ENCODE measurements at regions not wholly inside any gene's neighbourhood (a gene's known extent, or its start where the extent isn't known, plus 50 kb on each side); places are given as distances from the start of the nearest gene placed in this dataset.

DNA sequence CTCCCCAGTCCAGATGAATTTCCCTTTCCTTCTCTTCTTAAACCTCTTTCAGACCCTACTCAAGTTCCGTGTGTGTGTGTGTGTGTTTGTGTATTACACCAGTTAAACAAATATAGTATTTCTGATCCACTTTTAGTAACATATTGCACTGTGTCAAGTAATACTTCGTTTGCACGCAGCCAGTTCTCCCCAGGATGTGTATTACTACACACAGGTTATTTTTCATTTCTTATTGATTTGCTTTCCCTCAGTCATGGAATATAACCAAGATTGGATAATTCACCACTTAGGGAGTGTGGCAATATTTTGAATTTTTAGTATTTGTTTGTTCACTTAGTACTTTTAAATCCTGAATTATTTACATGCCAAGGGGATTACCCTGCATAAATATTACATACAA, 667.0 kb downstream of the NR2F2 start:
- TF ChIP-seq, protein P1, sequence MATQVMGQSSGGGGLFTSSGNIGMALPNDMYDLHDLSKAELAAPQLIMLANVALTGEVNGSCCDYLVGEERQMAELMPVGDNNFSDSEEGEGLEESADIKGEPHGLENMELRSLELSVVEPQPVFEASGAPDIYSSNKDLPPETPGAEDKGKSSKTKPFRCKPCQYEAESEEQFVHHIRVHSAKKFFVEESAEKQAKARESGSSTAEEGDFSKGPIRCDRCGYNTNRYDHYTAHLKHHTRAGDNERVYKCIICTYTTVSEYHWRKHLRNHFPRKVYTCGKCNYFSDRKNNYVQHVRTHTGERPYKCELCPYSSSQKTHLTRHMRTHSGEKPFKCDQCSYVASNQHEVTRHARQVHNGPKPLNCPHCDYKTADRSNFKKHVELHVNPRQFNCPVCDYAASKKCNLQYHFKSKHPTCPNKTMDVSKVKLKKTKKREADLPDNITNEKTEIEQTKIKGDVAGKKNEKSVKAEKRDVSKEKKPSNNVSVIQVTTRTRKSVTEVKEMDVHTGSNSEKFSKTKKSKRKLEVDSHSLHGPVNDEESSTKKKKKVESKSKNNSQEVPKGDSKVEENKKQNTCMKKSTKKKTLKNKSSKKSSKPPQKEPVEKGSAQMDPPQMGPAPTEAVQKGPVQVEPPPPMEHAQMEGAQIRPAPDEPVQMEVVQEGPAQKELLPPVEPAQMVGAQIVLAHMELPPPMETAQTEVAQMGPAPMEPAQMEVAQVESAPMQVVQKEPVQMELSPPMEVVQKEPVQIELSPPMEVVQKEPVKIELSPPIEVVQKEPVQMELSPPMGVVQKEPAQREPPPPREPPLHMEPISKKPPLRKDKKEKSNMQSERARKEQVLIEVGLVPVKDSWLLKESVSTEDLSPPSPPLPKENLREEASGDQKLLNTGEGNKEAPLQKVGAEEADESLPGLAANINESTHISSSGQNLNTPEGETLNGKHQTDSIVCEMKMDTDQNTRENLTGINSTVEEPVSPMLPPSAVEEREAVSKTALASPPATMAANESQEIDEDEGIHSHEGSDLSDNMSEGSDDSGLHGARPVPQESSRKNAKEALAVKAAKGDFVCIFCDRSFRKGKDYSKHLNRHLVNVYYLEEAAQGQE (IDR thresholded peaks at IDR 0.05; ENCODE audit: insufficient read depth in 1 of 2, low read depth in 2 of 2, low read length in 2 of 2), result no peak
- TF ChIP-seq TAF1 (IDR thresholded peaks at IDR 0.05; ENCODE audit: borderline replicate concordance, insufficient read depth, low read length) (no peak), POLR2AphosphoS5 (IDR thresholded peaks at IDR 0.05; ENCODE audit: low read depth, low read length) (no peak), SIN3A (IDR thresholded peaks at IDR 0.05; ENCODE audit: borderline replicate concordance, insufficient read depth, low read length) (no peak), FOXP2 (optimal IDR thresholded peaks at IDR 0.05; ENCODE audit: borderline replicate concordance, extremely low read depth, extremely low read length, insufficient read depth) (no peak)

GRCh38 chr15:97009031-97009431, 678.5 kb downstream of the NR2F2 start:
- TF ChIP-seq TAF1 (IDR thresholded peaks at IDR 0.05; ENCODE audit: borderline replicate concordance, insufficient read depth, low read length) (no peak), FOXP2 (optimal IDR thresholded peaks at IDR 0.05; ENCODE audit: borderline replicate concordance, extremely low read depth, extremely low read length, insufficient read depth) (no peak), SIN3A (IDR thresholded peaks at IDR 0.05; ENCODE audit: borderline replicate concordance, insufficient read depth, low read length) (no peak), POLR2AphosphoS5 (IDR thresholded peaks at IDR 0.05; ENCODE audit: low read depth, low read length) (no peak)
- TF ChIP-seq, protein P1 (IDR thresholded peaks at IDR 0.05; ENCODE audit: insufficient read depth in 1 of 2, low read depth in 2 of 2, low read length in 2 of 2), result no peak

DNA sequence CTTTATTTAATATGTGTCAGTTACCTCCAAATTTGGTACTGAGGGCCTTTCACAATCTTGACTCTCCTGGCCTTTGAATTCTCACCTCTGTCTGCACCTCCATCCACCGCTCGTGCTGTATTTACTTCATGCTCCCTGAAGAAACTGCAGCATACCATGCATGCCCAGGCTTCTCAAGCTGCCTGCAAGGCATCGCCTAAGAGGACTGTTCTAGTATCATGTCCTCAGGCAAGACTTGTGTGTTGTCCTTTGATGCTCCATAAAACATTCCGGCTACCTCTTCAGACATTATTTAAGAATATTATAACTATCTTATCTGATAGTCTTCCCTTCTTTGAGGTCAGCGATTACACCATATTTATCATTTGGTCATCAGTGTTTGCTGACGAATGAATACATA, 682.5 kb downstream of the NR2F2 start:
- TF ChIP-seq SIN3A (IDR thresholded peaks at IDR 0.05; ENCODE audit: borderline replicate concordance, insufficient read depth, low read length), result no peak
- no peak for TF ChIP-seq TAF1 (IDR thresholded peaks at IDR 0.05; ENCODE audit: borderline replicate concordance, insufficient read depth, low read length)
- no peak for TF ChIP-seq POLR2AphosphoS5 (IDR thresholded peaks at IDR 0.05; ENCODE audit: low read depth, low read length)
- TF ChIP-seq, protein P1 (IDR thresholded peaks at IDR 0.05; ENCODE audit: insufficient read depth in 1 of 2, low read depth in 2 of 2, low read length in 2 of 2), result no peak
- no peak for TF ChIP-seq FOXP2 (optimal IDR thresholded peaks at IDR 0.05; ENCODE audit: borderline replicate concordance, extremely low read depth, extremely low read length, insufficient read depth)

DNA sequence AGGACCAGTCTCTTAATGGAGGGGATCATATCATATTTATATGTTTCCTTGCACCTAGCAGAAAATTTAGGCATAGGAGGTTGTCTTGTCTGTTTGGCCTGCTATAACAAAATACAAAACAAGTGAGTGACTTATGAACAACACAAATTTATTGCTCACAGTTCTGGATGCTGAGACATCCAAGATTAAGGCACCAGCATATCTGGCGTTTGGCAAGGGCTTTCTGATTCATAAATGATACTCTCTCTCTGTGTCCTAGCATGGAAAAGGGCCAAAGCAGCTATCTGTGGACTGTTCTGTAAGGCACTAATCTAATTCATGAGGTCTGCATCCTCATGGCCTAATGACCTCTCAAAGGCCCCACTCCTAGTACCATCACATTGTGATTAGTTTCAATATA, 683.0 kb downstream of the NR2F2 start:
- TF ChIP-seq, protein P1 (IDR thresholded peaks at IDR 0.05; ENCODE audit: insufficient read depth in 1 of 2, low read depth in 2 of 2, low read length in 2 of 2), result no peak
- TF ChIP-seq FOXP2 (optimal IDR thresholded peaks at IDR 0.05; ENCODE audit: borderline replicate concordance, extremely low read depth, extremely low read length, insufficient read depth), result no peak
- no peak for TF ChIP-seq POLR2AphosphoS5 (IDR thresholded peaks at IDR 0.05; ENCODE audit: low read depth, low read length)

DNA sequence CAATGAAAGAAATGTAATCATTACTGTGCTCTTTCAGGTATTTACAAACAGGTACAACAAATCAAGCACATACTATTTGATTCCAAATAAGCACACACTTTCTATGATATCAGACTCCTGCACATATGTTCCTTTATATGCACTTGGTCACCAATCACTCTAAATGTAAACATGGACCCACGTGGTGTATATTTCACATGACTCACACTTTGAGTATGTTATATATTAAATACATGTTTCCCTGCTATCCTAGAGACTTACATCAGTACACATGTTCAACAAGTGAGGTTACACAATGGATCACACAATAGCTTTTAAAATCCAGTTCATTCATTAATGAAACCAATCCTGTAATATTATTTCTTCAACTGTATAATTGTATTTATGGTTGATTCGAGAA, 683.5 kb downstream of the NR2F2 start:
- no peak for TF ChIP-seq SIN3A (IDR thresholded peaks at IDR 0.05; ENCODE audit: borderline replicate concordance, insufficient read depth, low read length)
- TF ChIP-seq TAF1 (IDR thresholded peaks at IDR 0.05; ENCODE audit: borderline replicate concordance, insufficient read depth, low read length), result no peak
- no peak for TF ChIP-seq POLR2AphosphoS5 (IDR thresholded peaks at IDR 0.05; ENCODE audit: low read depth, low read length)
- TF ChIP-seq, protein P1 (IDR thresholded peaks at IDR 0.05; ENCODE audit: insufficient read depth in 1 of 2, low read depth in 2 of 2, low read length in 2 of 2), result no peak
- TF ChIP-seq FOXP2 (optimal IDR thresholded peaks at IDR 0.05; ENCODE audit: borderline replicate concordance, extremely low read depth, extremely low read length, insufficient read depth), result no peak

All from PFSK-1 (cell line).